DMS 273 (cell line): ENCODE measurements at regions not wholly inside any gene's neighbourhood (a gene's known extent, or its start where the extent isn't known, plus 50 kb on each side); places are given as distances from the start of the nearest gene placed in this dataset.
"Not testable (repeated sequence)": the region's sequence is repeated elsewhere in the genome, so short reads cannot be mapped to it uniquely, and the experiment has no call there.

Source experiments
- DNase-seq: peaks from one replicate; lab custom pipeline; 2025; ENCODE audit not compliant: unreplicated experiment; lab: John Stamatoyannopoulos, UW

- DNase-seq, result no peak
These were observed 99.6 kb upstream of the CDC42BPA start for GRCh38 chr1:227417756-227418480.

- no peak for DNase-seq
These were observed 98.0 kb upstream of the CDC42BPA start for GRCh38 chr1:227416156-227416830.

- DNase-seq, result no peak
These were observed 97.0 kb upstream of the CDC42BPA start for GRCh38 chr1:227415115-227415790.

- no peak for DNase-seq
These were observed 92.8 kb upstream of the CDC42BPA start for GRCh38 chr1:227411066-227411465.

- DNase-seq, result not testable (repeated sequence)
These were observed 88.0 kb upstream of the CDC42BPA start for GRCh38 chr1:227406332-227406731.

GRCh38 chr1:227403535-227403934 is 85.2 kb upstream of the CDC42BPA start:
- no peak for DNase-seq

- DNase-seq, result no peak
These were observed 83.5 kb upstream of the CDC42BPA start for GRCh38 chr1:227401562-227402342.

GRCh38 chr1:227399152-227399730 is 80.9 kb upstream of the CDC42BPA start:
- DNase-seq, result no peak

- no peak for DNase-seq
These were observed 79.2 kb upstream of the CDC42BPA start for GRCh38 chr1:227397354-227397978.

- no peak for DNase-seq
These were observed 78.5 kb upstream of the CDC42BPA start for GRCh38 chr1:227396539-227397353.

GRCh38 chr1:227395426-227396028 is 77.2 kb upstream of the CDC42BPA start:
- no peak for DNase-seq

GRCh38 chr1:227392984-227393764 is 74.9 kb upstream of the CDC42BPA start:
- no peak for DNase-seq

GRCh38 chr1:227391879-227392278 is 73.6 kb upstream of the CDC42BPA start:
- peak; percentile 31 for DNase-seq

- DNase-seq, result no peak
These were observed 72.9 kb upstream of the CDC42BPA start for GRCh38 chr1:227391211-227391610.

- DNase-seq, result no peak
These were observed 72.2 kb upstream of the CDC42BPA start for GRCh38 chr1:227390525-227390924.

GRCh38 chr1:227388214-227389168 is 70.2 kb upstream of the CDC42BPA start:
- DNase-seq, result no peak

- DNase-seq, result no peak
These were observed 61.2 kb upstream of the CDC42BPA start for GRCh38 chr1:227379555-227379892.
